ENCODE measurements at regions not wholly inside any gene's neighbourhood (a gene's known extent, or its start where the extent isn't known, plus 50 kb on each side); places are given as distances from the start of the nearest gene placed in this dataset.

DNA sequence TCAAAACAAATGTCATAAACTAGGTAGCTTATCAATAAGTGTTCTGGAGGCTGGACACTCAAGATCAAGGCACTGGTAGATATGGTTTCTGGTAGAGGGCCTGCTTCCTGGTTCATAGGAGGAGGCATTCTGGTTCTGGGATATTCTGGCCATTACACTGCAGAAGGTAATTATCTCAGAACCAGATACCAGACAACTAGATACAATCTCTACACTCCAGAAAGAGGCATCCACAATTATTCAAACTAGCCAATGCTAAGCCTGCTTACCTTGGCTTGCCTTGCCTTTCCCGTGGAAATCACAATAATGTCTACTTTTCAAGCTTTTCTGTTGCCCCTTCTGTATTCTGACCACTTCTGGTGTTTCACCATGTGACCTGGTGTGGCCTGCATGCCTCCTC, 785.2 kb upstream of the GYPC start:
- no peaks in the 10 kb centered on the region for H3K36me3 ChIP-seq (ENCODE audit: insufficient read depth, low read length, poor library complexity, severe bottlenecking)
- TF ChIP-seq CTCF (conservative IDR thresholded peaks at IDR 0.05; ENCODE audit: low read depth, low read length) (no peak), EZH2 (IDR thresholded peaks at IDR 0.05; ENCODE audit: borderline replicate concordance, low read depth, low read length, poor library complexity, severe bottlenecking) (no peak)
- ChIA-PET POLR2A (ENCODE audit: low non-redundant PET) (no interaction called here), CTCF (no interaction called here)
- H3K27me3 ChIP-seq (replicated peaks; ENCODE audit: insufficient read depth, low read depth, low read length, poor library complexity), result no peaks in the 10 kb centered on the region
- H3K4me1 ChIP-seq (ENCODE audit: insufficient read depth, low read length, poor library complexity, severe bottlenecking), result no peaks in the 10 kb centered on the region
- H3K9me3 ChIP-seq (ENCODE audit: low read depth, low read length, poor library complexity, severe bottlenecking), result peaks cover 13% of the 10 kb centered on the region
- no peak overlapping the region for H3K4me3 ChIP-seq (ENCODE audit: low read depth, low read length, poor library complexity, severe bottlenecking)
- BruUV-seq (replicated peaks), result no TSS peak
- H3K27ac ChIP-seq (ENCODE audit: low read depth, low read length, poor library complexity, severe bottlenecking), result no peak overlapping the region
- DNase-seq (ENCODE audit: low spot score), result no peak
- intact Hi-C loops (cut with micrococcal nuclease; ENCODE audit: unreplicated experiment), result no loop called here

DNA sequence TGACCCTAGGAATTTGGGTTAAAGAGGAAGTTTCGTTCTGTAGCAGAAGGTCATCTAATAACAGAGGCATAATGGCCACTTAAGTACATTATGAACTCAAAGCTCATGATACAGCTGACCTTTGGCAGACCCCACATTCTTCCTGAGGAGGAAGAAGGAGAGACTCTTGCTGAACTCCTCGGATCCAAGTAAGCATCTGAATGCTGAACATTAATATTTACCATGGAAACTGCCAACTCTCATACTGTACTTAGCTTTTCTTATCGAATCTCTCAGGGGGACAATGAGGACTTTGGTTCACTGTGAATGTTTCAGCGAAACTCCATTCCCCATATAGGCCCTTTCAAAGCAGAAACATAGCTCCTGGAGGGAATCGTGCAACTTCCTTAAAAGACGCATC, 781.4 kb upstream of the GYPC start:
- Histone ChIP-seq H3K4me3 (ENCODE audit: low read depth, low read length, poor library complexity, severe bottlenecking) (no peak overlapping the region), H3K36me3 (ENCODE audit: insufficient read depth, low read length, poor library complexity, severe bottlenecking) (no peaks in the 10 kb centered on the region), H3K4me1 (ENCODE audit: insufficient read depth, low read length, poor library complexity, severe bottlenecking) (no peaks in the 10 kb centered on the region), H3K27ac (ENCODE audit: low read depth, low read length, poor library complexity, severe bottlenecking) (no peak overlapping the region), H3K27me3 (replicated peaks; ENCODE audit: insufficient read depth, low read depth, low read length, poor library complexity) (no peaks in the 10 kb centered on the region), H3K9me3 (ENCODE audit: low read depth, low read length, poor library complexity, severe bottlenecking) (peaks cover 14% of the 10 kb centered on the region)
- TF ChIP-seq CTCF (conservative IDR thresholded peaks at IDR 0.05; ENCODE audit: low read depth, low read length) (no peak), EZH2 (IDR thresholded peaks at IDR 0.05; ENCODE audit: borderline replicate concordance, low read depth, low read length, poor library complexity, severe bottlenecking) (no peak)
- DNase-seq (ENCODE audit: low spot score), result no peak
- no TSS peak for BruUV-seq (replicated peaks)
- ChIA-PET CTCF (no interaction called here), POLR2A (ENCODE audit: low non-redundant PET) (no interaction called here)
- intact Hi-C loops (cut with micrococcal nuclease; ENCODE audit: unreplicated experiment), result no loop called here

DNA sequence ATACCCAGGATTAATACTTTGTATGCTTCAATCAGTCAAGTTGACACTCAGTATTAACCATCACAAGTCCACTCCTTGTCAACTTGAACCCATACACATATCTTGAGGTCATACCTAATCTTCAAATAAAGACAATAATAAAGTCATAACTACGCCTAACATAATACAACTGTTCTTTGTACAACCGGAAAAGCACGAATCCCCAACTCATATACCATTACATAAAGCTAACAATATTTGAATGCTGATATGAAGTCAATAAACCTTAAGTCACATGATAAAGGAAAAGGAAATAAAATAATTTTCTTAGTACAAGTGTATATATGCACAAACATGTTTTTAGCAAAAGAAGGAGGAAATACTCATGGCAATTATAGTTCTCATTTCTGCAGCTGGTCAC, 770.6 kb upstream of the GYPC start:
- POLR2A ChIA-PET (ENCODE audit: low non-redundant PET), result no interaction called here
- intact Hi-C loops (cut with micrococcal nuclease; ENCODE audit: unreplicated experiment), result no loop called here
- no peak for DNase-seq (ENCODE audit: low spot score)
- TF ChIP-seq CTCF (conservative IDR thresholded peaks at IDR 0.05; ENCODE audit: low read depth, low read length), result no peak
- no peak for TF ChIP-seq EZH2 (IDR thresholded peaks at IDR 0.05; ENCODE audit: borderline replicate concordance, low read depth, low read length, poor library complexity, severe bottlenecking)
- CTCF ChIA-PET, result no interaction called here
- no peaks in the 10 kb centered on the region for H3K36me3 ChIP-seq (ENCODE audit: insufficient read depth, low read length, poor library complexity, severe bottlenecking)
- H3K27me3 ChIP-seq (replicated peaks; ENCODE audit: insufficient read depth, low read depth, low read length, poor library complexity), result no peaks in the 10 kb centered on the region
- no peaks in the 10 kb centered on the region for H3K4me1 ChIP-seq (ENCODE audit: insufficient read depth, low read length, poor library complexity, severe bottlenecking)
- H3K9me3 ChIP-seq (ENCODE audit: low read depth, low read length, poor library complexity, severe bottlenecking), result peaks cover 11% of the 10 kb centered on the region
- no peak overlapping the region for H3K4me3 ChIP-seq (ENCODE audit: low read depth, low read length, poor library complexity, severe bottlenecking)
- H3K27ac ChIP-seq (ENCODE audit: low read depth, low read length, poor library complexity, severe bottlenecking), result no peak overlapping the region
- BruUV-seq (replicated peaks), result no TSS peak
